ENCODE measurements at regions not wholly inside any gene's neighbourhood (a gene's known extent, or its start where the extent isn't known, plus 50 kb on each side); places are given as distances from the start of the nearest gene placed in this dataset.
"Not testable (repeated sequence)": the region's sequence is repeated elsewhere in the genome, so short reads cannot be mapped to it uniquely, and the experiment has no call there.

GRCh38 chr13:54268013-54268695 lies 1239.5 kb downstream of the OLFM4 start:
- DNase-seq: not testable (repeated sequence)

GRCh38 chr13:54287062-54287764 lies 1258.6 kb downstream of the OLFM4 start:
- no peak for DNase-seq

GRCh38 chr13:54301085-54301484 lies 1272.5 kb downstream of the OLFM4 start:
- no peak for DNase-seq

- DNase-seq: no peak
These were observed 1276.8 kb downstream of the OLFM4 start for GRCh38 chr13:54305377-54305776.

- no peak for DNase-seq
These were observed 1284.3 kb downstream of the OLFM4 start for GRCh38 chr13:54312885-54313284.

- no peak for DNase-seq
These were observed 1289.1 kb downstream of the OLFM4 start for GRCh38 chr13:54317722-54318121.

- no peak for DNase-seq
These were observed 1308.9 kb downstream of the OLFM4 start for GRCh38 chr13:54337540-54337939.

GRCh38 chr13:54347531-54347930 lies 1318.9 kb downstream of the OLFM4 start:
- no peak for DNase-seq

- no peak for DNase-seq
These were observed 1327.6 kb downstream of the OLFM4 start for GRCh38 chr13:54356209-54356608.

- no peak for DNase-seq
These were observed 1328.2 kb downstream of the OLFM4 start for GRCh38 chr13:54356849-54357248.

- DNase-seq: no peak
These were observed 1328.8 kb downstream of the OLFM4 start for GRCh38 chr13:54357284-54357933.

- DNase-seq: no peak
These were observed 1332.8 kb downstream of the OLFM4 start for GRCh38 chr13:54361460-54361859.

GRCh38 chr13:54366728-54367127 lies 1338.1 kb downstream of the OLFM4 start:
- no peak for DNase-seq

- no peak for DNase-seq
These were observed 1339.1 kb downstream of the OLFM4 start for GRCh38 chr13:54367639-54368271.

GRCh38 chr13:54368387-54368786 lies 1339.8 kb downstream of the OLFM4 start:
- DNase-seq: no peak

- DNase-seq: no peak
These were observed 1344.6 kb downstream of the OLFM4 start for GRCh38 chr13:54373211-54373610.

- no peak for DNase-seq
These were observed 1350.8 kb downstream of the OLFM4 start for GRCh38 chr13:54379461-54379860.

- no peak for DNase-seq
These were observed 1355.0 kb downstream of the OLFM4 start for GRCh38 chr13:54383604-54384003.

- no peak for DNase-seq
These were observed 1359.0 kb downstream of the OLFM4 start for GRCh38 chr13:54387625-54388024.

GRCh38 chr13:54390841-54391240 lies 1362.2 kb downstream of the OLFM4 start:
- no peak for DNase-seq

GRCh38 chr13:54394085-54394700 lies 1365.6 kb downstream of the OLFM4 start:
- no peak for DNase-seq

- no peak for DNase-seq
These were observed 1366.3 kb downstream of the OLFM4 start for GRCh38 chr13:54394908-54395307.

GRCh38 chr13:54402495-54402894 lies 1373.9 kb downstream of the OLFM4 start:
- DNase-seq: no peak

All from T1000 (cell line).